ENCODE measurements at regions not wholly inside any gene's neighbourhood (a gene's known extent, or its start where the extent isn't known, plus 50 kb on each side); places are given as distances from the start of the nearest gene placed in this dataset.

DNA sequence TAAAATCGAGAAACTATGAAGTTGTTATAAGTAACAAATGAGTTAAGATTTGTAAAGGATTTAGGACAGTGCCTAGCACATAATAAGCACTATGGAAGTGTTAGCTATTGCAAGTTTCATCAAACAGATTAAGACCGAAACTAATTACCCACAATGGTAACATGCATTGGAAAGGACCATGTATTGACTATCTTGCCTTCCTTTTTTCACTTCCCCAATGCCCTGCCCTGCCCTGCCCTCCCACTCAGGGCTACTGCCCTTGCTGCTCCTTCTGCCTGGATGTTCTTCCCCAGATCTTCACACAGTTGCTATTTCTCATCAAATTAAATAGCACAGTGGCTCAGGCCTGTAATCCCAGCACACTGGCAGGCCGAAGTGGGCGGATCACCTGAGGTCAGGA, 202.1 kb upstream of the PSMD7 start:
- FAIRE-seq: no peak

DNA sequence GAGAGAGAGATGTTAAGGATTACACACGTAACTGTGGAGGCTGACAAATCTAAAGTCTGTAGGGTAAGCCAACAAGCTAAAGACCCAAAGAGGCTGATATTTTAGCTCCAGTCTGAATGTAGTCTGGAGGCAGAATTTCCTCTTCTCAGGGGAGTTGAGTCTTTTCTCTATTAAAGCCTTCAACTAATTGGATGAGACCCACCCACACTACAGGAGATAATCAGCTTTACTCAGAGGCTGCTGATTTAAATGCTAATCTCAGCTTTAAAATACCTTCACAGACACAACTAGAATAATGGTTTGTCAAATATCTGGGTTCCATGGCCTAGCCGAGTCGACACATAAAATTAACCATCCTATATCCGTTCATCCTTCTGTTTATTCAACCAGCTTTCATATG, 204.3 kb upstream of the PSMD7 start:
- no peak for FAIRE-seq

DNA sequence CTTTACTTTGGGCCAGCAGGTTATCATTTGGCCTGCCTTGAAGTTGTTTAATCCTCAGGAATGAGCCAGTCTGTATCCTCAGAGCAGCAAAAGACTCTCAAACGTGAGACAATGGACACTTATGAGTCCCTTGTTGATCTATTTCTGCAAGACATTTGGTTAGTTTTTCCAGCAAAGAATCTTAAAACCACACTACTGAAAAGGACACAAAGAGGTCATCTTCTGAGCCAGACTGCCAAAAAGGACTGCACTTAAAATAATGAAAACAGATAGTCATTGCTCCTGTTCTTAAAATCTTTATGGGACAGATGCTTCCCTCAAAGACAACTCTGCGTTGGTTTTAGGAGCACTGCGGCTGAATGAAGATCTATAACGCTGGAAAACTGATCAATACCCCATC, 205.7 kb upstream of the PSMD7 start:
- no peak for FAIRE-seq

DNA sequence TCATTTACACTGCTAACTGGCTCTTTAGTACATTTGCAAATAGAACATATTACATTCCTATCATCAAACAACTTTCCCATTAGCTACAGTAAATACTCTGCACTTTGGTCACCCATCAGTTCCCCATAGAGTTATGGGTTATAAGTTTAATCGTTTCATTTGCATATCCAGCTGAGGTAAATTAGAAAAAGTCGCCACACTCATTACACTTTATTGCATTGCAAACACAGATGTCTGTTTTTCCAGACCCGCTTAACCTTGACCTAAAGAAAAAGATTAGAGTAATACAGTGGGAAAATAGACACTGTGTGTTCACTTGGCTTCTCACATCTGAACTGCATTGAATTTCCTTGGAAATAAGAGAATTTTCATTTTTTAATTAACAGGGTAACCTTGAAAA, 213.1 kb upstream of the PSMD7 start:
- FAIRE-seq: no peak

DNA sequence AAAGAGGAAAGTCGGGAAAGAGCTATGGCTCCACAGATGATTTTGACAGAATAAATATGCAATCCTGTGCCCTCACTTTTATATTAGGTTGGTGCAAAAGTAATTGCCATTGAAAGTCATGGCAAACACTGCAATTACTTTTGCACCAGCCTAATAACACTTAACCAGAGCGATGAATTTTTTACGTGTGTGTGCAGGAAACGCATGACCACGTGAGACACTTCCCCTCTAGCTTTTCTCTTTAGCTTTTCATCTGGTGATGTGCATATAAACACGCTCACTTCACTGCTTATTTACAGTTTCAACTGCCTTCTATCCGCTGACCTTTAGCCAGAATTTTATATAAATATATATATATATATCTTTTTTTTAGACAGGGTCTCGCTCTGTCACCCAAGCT, 216.3 kb upstream of the PSMD7 start:
- no peak for FAIRE-seq

DNA sequence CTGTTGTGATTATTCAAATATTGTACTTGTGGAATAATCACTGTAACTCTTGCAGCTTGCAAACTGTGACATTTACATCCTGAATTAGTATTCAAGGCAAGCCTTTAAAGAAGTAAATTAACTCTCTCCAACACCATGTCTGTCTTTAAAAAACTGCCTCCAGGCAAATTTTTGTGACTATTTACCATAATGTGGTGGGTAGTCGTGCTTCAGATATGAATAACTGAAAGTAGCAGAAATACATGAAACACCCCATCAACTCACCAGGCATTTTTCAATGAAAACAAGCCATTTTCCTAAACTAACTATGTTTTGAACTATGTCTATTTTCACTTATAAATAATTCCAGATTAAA, 217.4 kb upstream of the PSMD7 start:
- no peak for FAIRE-seq

DNA sequence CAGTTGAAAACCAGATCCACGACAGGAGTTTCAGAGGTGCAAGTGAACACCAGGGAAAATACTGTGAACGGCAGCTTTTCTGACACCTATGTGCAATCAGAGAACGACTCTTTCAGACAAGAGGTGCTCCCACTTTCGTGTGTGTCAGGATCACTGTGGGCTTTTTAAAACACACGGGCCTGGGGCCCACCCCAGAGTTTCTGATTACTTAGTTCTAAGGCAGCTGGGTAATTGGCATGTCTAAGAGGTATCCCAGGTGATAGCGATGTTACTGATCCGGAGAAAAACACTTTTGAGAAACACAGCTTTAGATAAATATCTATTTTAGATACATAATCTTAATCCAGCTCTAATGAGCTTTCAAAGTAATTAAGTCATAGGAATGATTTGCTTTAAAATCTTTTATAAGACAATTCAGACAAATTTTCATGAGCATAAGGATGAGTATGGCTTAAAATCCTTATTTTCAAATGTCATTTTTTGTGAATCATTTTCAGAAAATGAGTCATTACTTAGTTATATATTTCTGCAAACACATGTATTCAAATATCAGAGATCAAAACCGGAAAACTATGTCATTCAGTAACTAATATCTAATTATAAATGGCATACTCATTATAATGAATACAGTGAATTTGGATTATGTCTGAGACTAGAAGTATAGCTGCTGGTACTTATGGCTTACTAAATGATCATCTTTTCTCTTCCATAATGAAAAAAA, 217.9 kb upstream of the PSMD7 start:
- FAIRE-seq: no peak

DNA sequence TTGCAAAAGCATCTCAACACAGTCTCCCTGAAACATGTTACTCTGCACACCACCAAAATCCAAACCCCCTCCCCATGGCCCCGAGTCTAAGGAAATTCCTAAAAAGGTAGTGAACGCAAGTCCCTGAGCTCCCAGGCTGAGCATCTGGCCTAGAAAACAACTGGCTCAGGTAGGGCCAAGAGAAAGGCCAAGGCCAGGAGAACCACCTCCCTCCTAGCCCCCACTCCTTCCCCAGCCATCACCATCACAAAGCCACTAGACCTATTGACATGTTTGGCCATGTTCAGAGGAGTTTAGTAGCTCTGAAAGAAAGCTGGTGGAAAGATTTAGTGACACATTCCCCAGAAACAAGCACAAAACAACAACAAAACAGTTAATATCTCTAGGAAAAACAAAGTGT, 220.0 kb upstream of the PSMD7 start:
- FAIRE-seq: no peak

DNA sequence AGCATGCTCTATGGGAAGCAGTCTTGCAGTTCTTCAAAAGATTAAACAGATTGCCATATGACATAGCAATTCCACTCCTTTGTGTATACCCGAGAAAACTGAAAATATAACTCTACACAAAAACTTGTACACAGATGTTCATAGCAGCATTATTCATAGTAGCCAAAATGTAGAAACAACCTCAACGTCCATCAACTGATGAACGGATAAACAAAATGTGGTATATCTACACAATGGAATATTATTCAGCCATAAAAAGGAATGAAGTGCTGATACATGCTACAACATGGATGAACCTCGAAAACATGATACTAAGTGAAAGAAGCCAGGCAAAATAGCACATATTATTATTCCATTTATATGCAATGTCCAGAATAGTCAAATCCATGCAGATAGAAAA, 221.2 kb upstream of the PSMD7 start:
- no peak for FAIRE-seq

DNA sequence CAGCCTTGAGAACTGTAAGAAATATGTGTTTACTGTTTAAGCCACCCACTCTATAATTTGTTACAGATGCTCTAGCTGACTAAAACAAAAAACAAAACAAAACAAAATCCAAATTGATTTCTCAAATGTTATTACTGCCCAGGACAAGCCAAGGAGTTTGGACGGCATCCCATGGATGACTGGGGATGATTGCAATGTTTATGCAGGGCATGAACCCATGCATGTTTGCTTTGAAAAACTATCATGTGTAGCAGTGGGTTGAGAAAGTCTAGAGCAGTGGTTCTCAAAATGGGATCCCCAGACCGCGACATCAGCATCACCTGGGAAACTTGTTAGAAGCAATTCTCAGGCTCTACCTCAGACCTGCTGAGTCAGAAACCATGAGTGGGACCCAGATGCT, 223.2 kb upstream of the PSMD7 start:
- FAIRE-seq: no peak

DNA sequence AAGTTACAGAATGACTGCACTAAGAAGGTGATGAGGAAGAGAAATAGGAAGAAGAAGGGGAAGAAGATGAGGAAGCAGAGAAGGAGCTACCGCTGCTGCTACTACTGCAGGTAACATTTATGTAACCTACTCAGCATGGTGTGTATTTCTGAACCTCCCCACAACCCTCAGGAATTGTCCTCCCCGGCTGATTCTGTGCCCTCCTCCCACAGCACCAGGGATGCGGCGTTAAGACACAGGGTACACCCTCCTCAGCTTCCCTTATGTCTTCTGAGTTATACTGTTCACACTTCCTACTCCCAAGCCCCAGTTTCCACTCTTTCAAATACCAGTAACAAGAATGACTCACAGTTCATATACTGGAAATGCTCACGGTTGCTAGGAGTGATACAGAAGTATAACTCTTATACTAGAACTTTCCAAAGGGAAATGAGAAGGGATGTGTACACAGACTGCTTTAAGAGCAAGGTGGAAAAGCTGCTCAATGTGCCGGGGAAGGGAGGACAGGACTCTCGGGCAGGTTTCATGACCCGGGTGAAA, 224.5 kb upstream of the PSMD7 start:
- no peak for FAIRE-seq

DNA sequence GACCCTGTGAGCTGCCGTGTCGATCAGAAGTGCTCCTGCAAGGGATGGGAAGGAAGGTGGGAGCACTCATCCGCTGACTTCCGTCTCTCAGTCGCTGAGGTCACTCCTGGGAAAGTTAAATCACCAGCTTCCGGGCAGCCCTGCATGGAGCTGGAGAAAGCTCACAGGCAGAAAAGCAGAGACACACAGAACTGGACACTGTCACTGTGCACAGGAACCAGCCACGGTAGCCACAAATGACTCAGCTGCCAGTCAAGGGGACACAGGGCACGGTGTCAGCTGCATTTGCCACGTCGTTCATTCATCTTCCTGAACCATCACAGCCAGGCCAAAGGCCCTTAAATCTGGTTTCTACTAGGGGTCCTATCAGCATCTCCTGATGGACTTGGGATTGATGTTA, 226.4 kb upstream of the PSMD7 start:
- FAIRE-seq: no peak

DNA sequence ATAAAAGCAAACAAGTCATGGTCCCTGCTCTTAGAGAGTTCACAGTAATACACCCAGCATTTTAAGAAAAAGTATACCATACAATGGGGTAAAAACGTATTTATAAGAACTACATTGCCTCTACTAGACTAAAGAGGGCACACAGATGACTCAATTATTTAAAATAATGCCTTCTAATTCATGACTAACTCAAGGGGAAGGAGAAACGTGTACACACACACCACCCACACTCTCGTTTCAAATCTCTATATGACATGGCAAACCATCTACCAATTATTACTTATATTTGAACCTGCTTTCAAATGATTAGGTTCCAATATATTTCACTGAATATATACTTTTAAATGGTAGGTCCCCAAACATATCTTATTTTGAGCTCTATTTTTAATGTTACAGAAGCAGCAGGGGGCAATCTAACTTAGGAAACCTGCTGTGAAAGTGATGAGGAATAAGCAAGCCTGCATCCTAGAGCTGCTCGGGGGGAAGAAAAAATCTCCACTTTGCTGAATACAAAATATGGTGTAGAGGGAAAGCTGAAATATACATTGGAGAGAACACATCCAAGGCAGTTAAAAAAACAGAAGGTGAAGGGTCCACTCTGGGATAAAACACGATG, 232.4 kb upstream of the PSMD7 start:
- FAIRE-seq: no peak

DNA sequence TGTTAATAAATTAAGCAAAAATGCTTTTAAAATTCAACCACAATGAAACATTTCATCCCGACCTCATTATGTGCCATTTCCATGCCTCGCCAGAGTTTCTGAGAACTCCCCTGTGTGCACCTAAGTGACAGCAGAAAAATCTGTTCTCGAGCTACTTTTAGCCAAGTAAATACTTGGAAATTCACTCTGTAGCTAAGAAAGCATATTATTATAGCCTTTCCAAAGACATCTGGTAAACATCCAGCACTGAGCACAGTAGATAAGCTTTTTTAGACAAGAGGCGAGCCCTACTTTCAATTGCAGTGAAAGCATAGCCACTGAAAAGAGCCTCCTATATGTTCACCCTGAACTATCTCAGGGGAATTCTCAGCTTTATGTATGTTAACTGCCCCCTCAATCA, 242.8 kb upstream of the PSMD7 start:
- FAIRE-seq: no peak

DNA sequence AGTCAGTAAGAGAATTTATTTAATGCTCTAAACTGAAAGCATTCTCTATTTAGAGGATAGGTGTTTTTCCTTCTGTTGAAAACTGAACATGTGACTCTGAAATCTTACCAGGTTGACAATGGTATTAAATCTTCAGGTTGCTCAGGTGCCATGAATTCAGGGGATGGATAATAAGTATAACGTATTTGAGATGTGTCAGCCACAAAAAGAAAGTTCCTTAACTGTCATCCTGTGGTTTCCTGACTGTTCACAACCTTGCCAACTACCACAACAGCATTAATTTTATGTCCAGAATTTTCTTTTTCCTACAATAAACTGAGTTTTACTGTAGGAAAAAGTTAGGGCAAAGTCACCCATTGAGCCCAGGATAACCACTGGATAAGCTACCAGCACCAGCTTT, 243.3 kb upstream of the PSMD7 start:
- no peak for FAIRE-seq

DNA sequence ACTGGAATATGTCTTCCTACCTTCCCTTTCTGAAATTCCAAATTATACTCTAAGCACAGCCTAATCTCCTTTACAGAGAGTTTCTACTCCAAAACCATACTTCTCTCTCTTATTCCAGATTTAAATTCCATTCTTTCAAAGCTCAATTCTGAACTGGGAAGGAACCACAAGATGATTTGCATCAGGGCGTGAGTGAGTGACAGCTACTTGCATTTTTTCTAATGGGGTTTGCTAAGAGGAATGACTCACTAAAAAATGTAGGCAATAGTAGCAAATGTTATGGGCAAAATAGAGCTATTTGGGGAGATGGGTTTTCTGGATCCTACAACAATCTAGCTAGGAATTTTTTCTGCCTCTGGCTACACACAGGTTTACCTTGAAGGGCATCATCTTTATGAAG, 244.6 kb upstream of the PSMD7 start:
- FAIRE-seq: no peak

DNA sequence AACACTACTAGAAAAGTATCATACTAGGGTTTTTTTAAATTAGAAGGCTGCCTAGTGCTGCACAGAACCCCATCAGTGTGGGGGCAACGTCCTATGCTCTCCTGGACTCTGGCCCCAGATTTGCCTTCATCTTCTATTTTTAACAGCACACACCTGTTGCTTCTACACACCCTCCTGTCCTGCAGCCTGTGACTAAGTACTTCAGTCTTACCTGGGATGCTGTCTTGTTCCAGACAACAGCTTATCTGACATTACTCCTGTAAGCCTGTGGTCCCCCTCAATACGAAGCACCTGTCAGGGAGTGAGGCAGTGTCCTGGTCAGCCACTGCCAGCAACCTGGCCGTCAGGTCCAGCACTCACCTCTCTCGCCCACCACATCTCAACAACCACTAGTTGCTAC, 247.6 kb upstream of the PSMD7 start:
- no peak for FAIRE-seq

DNA sequence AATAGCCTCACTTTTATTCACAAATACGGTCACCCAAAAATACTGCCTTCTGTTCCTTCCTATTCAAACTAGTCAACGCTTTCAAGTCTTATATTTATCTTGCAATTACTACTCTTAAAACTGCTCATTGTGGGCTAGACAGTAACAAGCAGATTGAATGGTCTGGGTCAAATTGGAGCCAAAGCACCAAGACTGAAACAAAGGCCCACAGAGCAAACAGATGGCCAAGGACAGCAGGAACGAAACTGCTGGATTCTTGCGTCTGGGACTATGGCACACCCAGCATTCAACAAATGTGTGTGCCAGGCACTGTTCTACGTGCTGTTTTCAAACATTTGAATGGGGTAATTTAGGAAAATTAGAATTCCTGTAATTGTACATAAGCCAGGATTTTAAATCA, 250.1 kb upstream of the PSMD7 start:
- no peak for FAIRE-seq

DNA sequence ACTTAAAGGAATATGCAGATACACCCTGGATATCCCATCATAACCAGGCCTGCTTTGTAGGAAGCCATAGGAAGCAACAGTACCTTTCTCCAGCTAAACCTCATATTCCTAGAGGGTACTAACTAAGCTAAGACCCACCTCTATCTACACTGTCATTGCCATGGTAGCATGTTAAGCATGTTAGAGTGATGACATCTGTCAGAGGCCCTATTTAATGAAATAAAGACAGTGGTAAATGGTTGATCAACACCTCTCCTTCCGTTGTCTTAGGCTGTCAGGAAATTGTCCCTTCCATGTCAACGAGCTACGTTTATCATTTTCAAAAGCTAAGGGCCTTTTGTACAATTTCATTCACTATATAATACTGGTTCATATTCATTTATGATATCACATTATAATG, 251.1 kb upstream of the PSMD7 start:
- FAIRE-seq: no peak

DNA sequence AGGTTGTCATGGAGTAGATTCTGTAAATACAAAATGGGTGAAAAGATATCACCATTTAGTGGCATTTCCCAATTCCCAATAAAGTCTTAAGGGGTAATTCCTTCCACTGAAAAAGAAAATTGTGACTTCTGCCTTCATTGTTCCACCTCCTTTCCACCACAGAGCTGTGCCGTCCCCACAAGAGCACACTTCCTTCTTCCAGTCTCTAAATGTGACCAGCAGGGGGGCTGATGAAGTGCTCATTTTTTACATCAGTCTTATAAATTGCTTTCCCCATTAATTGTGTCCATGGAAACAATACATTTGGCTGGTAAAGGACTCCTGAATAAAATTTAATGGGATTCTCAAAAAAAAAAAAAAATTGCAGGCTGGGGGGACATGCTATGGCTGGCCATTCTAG, 260.8 kb upstream of the PSMD7 start:
- FAIRE-seq: no peak

DNA sequence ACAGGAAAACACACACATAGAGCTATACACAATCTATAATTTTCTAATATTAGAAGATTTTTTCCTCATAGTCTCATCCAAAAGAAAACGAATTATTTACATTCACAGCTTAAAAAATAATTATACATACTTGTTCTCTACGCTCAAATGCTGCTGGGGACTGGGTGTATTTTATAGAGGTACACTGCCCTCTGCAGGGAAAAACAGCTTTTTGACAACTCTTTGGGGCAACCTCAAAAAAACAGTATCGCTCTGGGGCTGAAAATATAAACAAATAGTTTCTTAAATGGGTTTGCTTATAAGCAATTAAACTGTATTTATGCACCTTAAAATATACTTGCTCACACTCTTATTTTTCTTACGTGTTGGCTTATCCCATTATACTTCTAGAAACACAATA, 261.8 kb upstream of the PSMD7 start:
- peak; percentile 94 for FAIRE-seq

DNA sequence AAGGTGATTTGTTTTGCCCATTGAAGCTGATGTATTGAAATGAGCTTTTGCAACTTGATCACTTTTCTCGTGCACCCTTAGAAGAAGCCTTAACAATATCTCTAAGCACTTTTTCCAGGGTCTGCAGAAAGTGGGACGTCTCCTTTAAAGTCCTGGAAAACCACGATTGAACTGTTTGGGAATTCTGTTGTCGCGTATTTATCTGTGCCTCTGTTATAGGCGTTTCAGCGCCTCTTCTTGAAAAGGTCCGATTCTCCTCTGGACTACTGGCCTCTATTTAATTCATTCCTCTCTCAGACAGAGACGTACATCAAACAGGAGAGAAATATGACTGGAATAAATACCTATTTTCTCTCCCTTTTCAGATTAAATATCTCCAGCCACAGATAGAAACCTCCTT, 262.4 kb upstream of the PSMD7 start:
- FAIRE-seq: no peak

DNA sequence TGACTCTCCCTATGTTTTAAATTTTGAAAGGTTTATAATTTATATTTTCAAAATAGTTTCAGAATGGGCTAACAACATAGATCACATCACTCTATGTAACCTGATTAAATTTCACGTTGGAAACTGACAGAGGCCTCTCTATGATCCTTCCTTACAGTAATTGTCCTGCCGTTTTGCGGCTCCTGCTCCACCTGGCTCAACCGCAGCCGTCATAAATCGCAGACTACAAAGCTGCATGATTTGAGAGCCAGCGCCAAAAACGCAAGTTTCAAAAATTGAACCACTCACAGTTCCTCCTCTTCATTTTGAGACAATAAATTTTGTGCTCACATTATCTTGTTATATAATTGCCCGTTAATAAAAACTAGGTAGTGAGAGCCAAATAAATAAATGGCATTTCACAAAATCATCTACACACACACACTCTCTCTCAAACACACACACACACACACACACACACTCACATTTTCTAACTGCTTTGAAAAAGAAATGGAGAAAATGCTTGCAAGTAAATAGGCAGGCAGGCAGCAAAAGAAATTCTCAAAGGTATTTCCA, 263.1 kb upstream of the PSMD7 start:
- no peak for FAIRE-seq

DNA sequence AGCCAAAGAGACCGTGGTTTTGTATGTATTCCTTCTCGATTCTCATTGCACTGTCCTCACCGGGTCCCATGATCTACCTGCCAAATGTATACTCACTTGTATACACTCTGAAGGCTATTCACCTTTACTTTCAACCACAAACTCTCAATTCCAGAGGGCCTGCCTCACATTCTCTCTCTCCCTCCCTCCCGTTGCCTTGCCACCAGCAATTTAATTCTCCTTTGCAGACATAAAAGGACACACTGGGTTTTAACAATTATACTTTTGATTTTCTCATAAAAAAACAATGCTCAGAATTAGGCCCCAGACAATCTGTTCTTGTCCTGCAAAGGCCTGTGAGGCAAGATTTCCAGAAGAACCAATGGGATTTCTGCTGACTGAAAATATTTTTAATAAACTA, 265.1 kb upstream of the PSMD7 start:
- no peak for FAIRE-seq
